HEK293 (cell line): ENCODE measurements at regions not wholly inside any gene's neighbourhood (a gene's known extent, or its start where the extent isn't known, plus 50 kb on each side); places are given as distances from the start of the nearest gene placed in this dataset.
A peak's percentile ranks its signal among the peaks of the same experiment; 100 is the strongest.
"Not testable (repeated sequence)": the region's sequence is repeated elsewhere in the genome, so short reads cannot be mapped to it uniquely, and the experiment has no call there.

Source experiments
- CTCF ChIA-PET: fragments of 350-600 bp; formaldehyde crosslinking; extraction: SDS; loops from one replicate; lab custom pipeline; 2021; ENCODE audit warnings: antibody characterized with exemption; lab: Yijun Ruan, JAX
- POLR2A ChIA-PET: fragments of 300-600 bp; formaldehyde crosslinking; extraction: SDS; loops from one replicate; lab custom pipeline; 2020; ENCODE audit warnings: antibody characterized with exemption, inconsistent platforms; lab: Yijun Ruan, JAX
- H3K27ac ChIP-seq: fragments of 200-500 bp; sonication (Bioruptor generic); 2 replicates; pipeline ENCODE4 v1.5.1; 2014; ENCODE audit warnings: low read depth, low read length, control low read depth, inconsistent platforms; ENCODE audit errors: extremely low read depth
- H3K36me3 ChIP-seq, 2 experiments: fragments of 200-500 bp in 1 of 2; sonication (Bioruptor generic) in 1 of 2; 1 replicate in 1 of 2; 2 replicates in 1 of 2; pipeline ENCODE4 v1.5.1; 2014 to 2017; ENCODE audit warnings: inconsistent platforms in 2 of 2, low read length in 2 of 2; ENCODE audit not compliant: control insufficient read depth in 2 of 2, insufficient read depth in 1 of 2
- H3K4me1 ChIP-seq: fragments of 200-500 bp; sonication (Bioruptor generic); 2 replicates; pipeline ENCODE4 v1.5.1; 2014; ENCODE audit warnings: mild to moderate bottlenecking, low read length, inconsistent platforms; ENCODE audit not compliant: control insufficient read depth, insufficient read depth
- H3K4me3 ChIP-seq: 2 replicates; pipeline ENCODE4 v1.5.1; 2011; ENCODE audit warnings: low read depth, mild to moderate bottlenecking, control low read depth, low read length, moderate library complexity
- H3K9me3 ChIP-seq: fragments of 200-500 bp; sonication (Bioruptor generic); 2 replicates; pipeline ENCODE4 v1.5.1; 2014; ENCODE audit warnings: low read depth, low read length, inconsistent platforms; ENCODE audit not compliant: control insufficient read depth, insufficient read depth
- KLF10 ChIP-seq: fragments of 450-650 bp; IDR thresholded peaks from 2 replicates; pipeline ENCODE4 v1.5.1; 2018; ENCODE audit warnings: missing biosample characterization, mild to moderate bottlenecking, missing genetic modification characterization
- RBAK ChIP-seq: fragments of 450-650 bp; formaldehyde crosslinking; IDR thresholded peaks from 2 replicates; pipeline ENCODE4 v1.5.1; 2016; ENCODE audit warnings: missing biosample characterization, missing genetic modification characterization
- REPIN1 ChIP-seq: fragments of 450-650 bp; formaldehyde crosslinking; IDR thresholded peaks from 2 replicates; pipeline ENCODE4 v1.5.1; 2017; ENCODE audit warnings: missing biosample characterization, missing genetic modification characterization, low read depth
- ZFP69B ChIP-seq: fragments of 450-650 bp; formaldehyde crosslinking; IDR thresholded peaks from 2 replicates; pipeline ENCODE4 v1.5.1; 2016; ENCODE audit warnings: missing biosample characterization, missing genetic modification characterization
- ZNF112 ChIP-seq: fragments of 450-650 bp; formaldehyde crosslinking; IDR thresholded peaks from 2 replicates; pipeline ENCODE4 v1.5.0; 2017; ENCODE audit warnings: missing biosample characterization, missing genetic modification characterization
- ZNF138 ChIP-seq: fragments of 450-650 bp; formaldehyde crosslinking; IDR thresholded peaks from 2 replicates; pipeline ENCODE4 v1.5.1; 2016; ENCODE audit warnings: missing biosample characterization, missing genetic modification characterization, borderline replicate concordance
- ZNF324 ChIP-seq: fragments of 450-650 bp; formaldehyde crosslinking; IDR thresholded peaks from 2 replicates; pipeline ENCODE4 v1.5.1; 2016; ENCODE audit warnings: missing biosample characterization, missing genetic modification characterization
- ZNF596 ChIP-seq: fragments of 450-650 bp; IDR thresholded peaks from 2 replicates; pipeline ENCODE4 v1.5.0; 2018; ENCODE audit warnings: missing biosample characterization, mild to moderate bottlenecking, missing genetic modification characterization, moderate library complexity
- ZNF624 ChIP-seq: fragments of 450-650 bp; formaldehyde crosslinking; IDR thresholded peaks from 2 replicates; pipeline ENCODE4 v1.5.1; 2017; ENCODE audit warnings: missing biosample characterization, missing genetic modification characterization
- TF ChIP-seq, protein P1 (sequence below): fragments of 450-650 bp; formaldehyde crosslinking; IDR thresholded peaks from 2 replicates; pipeline ENCODE4 v1.5.1; 2016; ENCODE audit warnings: missing biosample characterization, missing genetic modification characterization
- TF ChIP-seq, protein P2 (sequence below): fragments of 450-650 bp; formaldehyde crosslinking; IDR thresholded peaks from 2 replicates; pipeline ENCODE4 v1.5.1; 2017; ENCODE audit warnings: missing biosample characterization, missing genetic modification characterization
- TF ChIP-seq, protein P3 (sequence below): fragments of 450-650 bp; formaldehyde crosslinking; IDR thresholded peaks from 2 replicates; pipeline ENCODE4 v1.5.1; 2016; ENCODE audit warnings: missing biosample characterization, missing genetic modification characterization
- TF ChIP-seq, protein P4 (sequence below): fragments of 450-650 bp; formaldehyde crosslinking; IDR thresholded peaks from 2 replicates; pipeline ENCODE4 v1.5.1; 2016; ENCODE audit warnings: missing biosample characterization, missing genetic modification characterization
- TF ChIP-seq, protein P5 (sequence below): fragments of 450-650 bp; formaldehyde crosslinking; IDR thresholded peaks from 2 replicates; pipeline ENCODE4 v1.5.1; 2016; ENCODE audit warnings: missing biosample characterization, missing genetic modification characterization, borderline replicate concordance
- TF ChIP-seq, protein P6 (sequence below): IDR thresholded peaks from 2 replicates; pipeline ENCODE4 v1.6.1; 2011; ENCODE audit warnings: mild to moderate bottlenecking, low read depth, low read length, borderline replicate concordance

DNA sequence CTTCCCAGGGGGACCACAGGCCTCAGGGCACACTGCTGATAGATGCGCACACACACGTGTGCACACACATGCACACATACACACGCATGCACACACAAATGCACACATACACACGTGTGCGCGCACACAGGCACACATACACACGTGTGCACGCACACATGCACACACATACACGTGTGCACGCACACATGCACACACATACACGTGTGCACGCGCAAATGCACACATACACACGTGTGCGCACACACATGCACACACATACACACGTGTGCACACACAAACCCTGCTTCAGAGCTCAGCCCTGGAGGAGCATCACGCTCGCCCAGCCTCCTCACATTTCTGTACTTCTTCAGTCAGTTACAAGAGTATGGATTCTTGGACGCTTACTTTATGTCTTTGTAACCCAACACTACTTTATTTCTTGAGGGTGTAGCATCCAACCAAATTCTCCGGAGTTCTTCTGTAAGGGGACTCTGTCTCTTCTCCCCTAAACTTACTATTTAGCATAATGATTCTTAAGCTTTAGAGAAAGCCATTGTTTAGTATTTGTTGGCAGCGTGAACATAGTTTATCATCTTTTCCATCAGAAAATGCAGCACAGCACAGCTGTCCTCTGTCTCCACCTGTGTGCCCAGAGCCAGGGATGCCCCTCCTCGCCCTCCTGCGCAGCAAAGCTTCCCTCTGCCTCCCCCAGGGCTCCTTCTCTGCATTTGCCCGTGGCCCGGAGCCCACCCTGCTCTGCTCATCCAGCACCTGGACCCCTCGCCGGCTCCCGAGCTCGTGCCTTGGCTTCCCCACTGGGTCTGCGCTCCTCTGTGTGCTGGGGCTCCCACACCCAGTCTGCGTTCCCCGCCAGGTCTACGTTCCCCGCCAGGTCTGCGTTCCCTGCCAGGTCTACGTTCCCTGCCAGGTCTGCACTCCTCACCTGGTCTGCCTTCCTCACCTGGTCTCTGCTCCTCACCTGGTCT, 74.4 kb upstream of the CTDP1 start:
- TF ChIP-seq, protein P1, sequence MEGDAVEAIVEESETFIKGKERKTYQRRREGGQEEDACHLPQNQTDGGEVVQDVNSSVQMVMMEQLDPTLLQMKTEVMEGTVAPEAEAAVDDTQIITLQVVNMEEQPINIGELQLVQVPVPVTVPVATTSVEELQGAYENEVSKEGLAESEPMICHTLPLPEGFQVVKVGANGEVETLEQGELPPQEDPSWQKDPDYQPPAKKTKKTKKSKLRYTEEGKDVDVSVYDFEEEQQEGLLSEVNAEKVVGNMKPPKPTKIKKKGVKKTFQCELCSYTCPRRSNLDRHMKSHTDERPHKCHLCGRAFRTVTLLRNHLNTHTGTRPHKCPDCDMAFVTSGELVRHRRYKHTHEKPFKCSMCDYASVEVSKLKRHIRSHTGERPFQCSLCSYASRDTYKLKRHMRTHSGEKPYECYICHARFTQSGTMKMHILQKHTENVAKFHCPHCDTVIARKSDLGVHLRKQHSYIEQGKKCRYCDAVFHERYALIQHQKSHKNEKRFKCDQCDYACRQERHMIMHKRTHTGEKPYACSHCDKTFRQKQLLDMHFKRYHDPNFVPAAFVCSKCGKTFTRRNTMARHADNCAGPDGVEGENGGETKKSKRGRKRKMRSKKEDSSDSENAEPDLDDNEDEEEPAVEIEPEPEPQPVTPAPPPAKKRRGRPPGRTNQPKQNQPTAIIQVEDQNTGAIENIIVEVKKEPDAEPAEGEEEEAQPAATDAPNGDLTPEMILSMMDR (tag by site-specific recombination): no peak
- TF ChIP-seq, protein P2, sequence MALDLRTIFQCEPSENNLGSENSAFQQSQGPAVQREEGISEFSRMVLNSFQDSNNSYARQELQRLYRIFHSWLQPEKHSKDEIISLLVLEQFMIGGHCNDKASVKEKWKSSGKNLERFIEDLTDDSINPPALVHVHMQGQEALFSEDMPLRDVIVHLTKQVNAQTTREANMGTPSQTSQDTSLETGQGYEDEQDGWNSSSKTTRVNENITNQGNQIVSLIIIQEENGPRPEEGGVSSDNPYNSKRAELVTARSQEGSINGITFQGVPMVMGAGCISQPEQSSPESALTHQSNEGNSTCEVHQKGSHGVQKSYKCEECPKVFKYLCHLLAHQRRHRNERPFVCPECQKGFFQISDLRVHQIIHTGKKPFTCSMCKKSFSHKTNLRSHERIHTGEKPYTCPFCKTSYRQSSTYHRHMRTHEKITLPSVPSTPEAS (tag by site-specific recombination): peak; percentile 78
- no peaks in the 10 kb centered on the region for H3K36me3 ChIP-seq
- ChIA-PET CTCF (no interaction called here), POLR2A (no interaction called here)
- H3K9me3 ChIP-seq: no peaks in the 10 kb centered on the region
- no peak overlapping the region for H3K4me3 ChIP-seq
- H3K4me1 ChIP-seq: no peaks in the 10 kb centered on the region
- H3K27ac ChIP-seq: no peak overlapping the region

DNA sequence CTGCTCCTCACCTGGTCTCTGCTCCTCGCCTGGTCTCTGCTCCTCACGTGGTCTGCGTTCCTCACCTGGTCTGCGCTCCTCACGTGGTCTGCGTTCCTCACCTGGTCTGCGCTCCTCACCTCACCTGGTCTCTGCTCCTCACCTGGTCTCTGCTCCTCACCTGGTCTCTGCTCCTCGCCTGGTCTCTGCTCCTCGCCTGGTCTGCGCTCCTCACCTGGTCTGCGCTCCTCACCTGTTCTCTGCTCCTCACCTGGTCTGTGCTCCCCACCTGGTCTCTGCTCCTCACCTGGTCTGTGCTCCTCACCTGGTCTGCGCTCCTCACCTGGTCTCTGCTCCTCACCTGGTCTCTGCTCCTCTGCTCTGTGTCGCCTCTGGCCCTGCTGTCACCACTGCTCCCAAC, 73.5 kb upstream of the CTDP1 start:
- POLR2A ChIA-PET, H3K27ac ChIP-seq, CTCF ChIA-PET, H3K36me3 ChIP-seq, H3K9me3 ChIP-seq, H3K4me3 ChIP-seq, H3K4me1 ChIP-seq: not testable (repeated sequence)

DNA sequence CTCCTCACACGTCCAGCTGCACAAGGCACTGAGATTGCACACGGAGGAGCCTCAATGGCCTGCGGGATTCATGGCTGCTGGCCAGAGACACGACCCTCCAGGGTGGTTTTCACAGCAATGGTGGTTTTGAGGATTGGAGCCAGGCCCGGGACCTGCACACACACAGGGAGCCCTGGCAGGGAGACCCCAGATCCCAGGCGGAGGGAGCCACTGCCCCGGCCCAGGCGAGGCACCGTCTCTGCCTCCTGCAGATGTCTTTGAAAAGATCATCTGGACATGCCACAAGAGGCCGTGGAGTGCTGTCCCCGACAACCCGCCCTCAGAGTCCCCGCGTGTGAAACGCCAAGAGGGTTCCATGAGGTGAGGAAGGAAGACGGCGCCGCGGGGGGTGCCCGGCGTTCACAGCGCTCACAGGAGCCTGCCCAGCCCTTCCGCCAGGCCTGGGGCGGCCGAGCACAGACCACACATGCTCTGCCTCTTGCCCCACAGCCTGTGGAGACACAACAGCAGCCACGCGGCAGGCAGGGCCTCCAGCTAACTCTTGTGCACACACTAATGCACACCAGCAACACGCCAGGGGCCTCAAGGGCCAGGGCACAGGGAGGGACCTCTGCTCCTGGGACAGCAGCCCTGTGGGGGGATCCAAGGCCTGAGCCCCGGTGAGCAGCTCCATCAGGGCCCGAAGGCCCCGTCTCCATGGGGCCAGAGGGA, 72.8 kb upstream of the CTDP1 start:
- H3K27ac ChIP-seq: no peak overlapping the region
- CTCF ChIA-PET: no interaction called here
- no peaks in the 10 kb centered on the region for H3K9me3 ChIP-seq
- H3K36me3 ChIP-seq: no peaks in the 10 kb centered on the region
- H3K4me3 ChIP-seq: no peak overlapping the region
- POLR2A ChIA-PET: no interaction called here
- no peaks in the 10 kb centered on the region for H3K4me1 ChIP-seq
- TF ChIP-seq KLF10 (no peak), REPIN1 (no peak), ZNF324 (tag by site-specific recombination) (no peak), RBAK (tag by site-specific recombination) (no peak), ZNF138 (tag by site-specific recombination) (no peak), ZNF112 (no peak), ZNF596 (no peak), ZFP69B (tag by site-specific recombination) (no peak), ZNF624 (no peak)
- TF ChIP-seq, protein P3, sequence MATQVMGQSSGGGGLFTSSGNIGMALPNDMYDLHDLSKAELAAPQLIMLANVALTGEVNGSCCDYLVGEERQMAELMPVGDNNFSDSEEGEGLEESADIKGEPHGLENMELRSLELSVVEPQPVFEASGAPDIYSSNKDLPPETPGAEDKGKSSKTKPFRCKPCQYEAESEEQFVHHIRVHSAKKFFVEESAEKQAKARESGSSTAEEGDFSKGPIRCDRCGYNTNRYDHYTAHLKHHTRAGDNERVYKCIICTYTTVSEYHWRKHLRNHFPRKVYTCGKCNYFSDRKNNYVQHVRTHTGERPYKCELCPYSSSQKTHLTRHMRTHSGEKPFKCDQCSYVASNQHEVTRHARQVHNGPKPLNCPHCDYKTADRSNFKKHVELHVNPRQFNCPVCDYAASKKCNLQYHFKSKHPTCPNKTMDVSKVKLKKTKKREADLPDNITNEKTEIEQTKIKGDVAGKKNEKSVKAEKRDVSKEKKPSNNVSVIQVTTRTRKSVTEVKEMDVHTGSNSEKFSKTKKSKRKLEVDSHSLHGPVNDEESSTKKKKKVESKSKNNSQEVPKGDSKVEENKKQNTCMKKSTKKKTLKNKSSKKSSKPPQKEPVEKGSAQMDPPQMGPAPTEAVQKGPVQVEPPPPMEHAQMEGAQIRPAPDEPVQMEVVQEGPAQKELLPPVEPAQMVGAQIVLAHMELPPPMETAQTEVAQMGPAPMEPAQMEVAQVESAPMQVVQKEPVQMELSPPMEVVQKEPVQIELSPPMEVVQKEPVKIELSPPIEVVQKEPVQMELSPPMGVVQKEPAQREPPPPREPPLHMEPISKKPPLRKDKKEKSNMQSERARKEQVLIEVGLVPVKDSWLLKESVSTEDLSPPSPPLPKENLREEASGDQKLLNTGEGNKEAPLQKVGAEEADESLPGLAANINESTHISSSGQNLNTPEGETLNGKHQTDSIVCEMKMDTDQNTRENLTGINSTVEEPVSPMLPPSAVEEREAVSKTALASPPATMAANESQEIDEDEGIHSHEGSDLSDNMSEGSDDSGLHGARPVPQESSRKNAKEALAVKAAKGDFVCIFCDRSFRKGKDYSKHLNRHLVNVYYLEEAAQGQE (tag by site-specific recombination): no peak
- TF ChIP-seq, protein P4, sequence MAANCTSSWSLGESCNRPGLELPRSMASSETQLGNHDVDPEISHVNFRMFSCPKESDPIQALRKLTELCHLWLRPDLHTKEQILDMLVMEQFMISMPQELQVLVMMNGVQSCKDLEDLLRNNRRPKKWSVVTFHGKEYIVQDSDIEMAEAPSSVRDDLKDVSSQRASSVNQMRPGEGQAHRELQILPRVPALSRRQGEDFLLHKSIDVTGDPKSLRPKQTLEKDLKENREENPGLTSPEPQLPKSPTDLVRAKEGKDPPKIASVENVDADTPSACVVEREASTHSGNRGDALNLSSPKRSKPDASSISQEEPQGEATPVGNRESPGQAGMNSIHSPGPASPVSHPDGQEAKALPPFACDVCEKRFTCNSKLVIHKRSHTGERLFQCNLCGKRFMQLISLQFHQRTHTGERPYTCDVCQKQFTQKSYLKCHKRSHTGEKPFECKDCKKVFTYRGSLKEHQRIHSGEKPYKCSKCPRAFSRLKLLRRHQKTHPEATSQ (tag by site-specific recombination): no peak
- TF ChIP-seq, protein P5, sequence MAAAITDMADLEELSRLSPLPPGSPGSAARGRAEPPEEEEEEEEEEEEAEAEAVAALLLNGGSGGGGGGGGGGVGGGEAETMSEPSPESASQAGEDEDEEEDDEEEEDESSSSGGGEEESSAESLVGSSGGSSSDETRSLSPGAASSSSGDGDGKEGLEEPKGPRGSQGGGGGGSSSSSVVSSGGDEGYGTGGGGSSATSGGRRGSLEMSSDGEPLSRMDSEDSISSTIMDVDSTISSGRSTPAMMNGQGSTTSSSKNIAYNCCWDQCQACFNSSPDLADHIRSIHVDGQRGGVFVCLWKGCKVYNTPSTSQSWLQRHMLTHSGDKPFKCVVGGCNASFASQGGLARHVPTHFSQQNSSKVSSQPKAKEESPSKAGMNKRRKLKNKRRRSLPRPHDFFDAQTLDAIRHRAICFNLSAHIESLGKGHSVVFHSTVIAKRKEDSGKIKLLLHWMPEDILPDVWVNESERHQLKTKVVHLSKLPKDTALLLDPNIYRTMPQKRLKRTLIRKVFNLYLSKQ (tag by site-specific recombination): no peak
- TF ChIP-seq, protein P6, sequence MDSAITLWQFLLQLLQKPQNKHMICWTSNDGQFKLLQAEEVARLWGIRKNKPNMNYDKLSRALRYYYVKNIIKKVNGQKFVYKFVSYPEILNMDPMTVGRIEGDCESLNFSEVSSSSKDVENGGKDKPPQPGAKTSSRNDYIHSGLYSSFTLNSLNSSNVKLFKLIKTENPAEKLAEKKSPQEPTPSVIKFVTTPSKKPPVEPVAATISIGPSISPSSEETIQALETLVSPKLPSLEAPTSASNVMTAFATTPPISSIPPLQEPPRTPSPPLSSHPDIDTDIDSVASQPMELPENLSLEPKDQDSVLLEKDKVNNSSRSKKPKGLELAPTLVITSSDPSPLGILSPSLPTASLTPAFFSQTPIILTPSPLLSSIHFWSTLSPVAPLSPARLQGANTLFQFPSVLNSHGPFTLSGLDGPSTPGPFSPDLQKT: no peak
- TF ChIP-seq, all 188 proteins: peak for 0
